ENCODE measurements at regions not wholly inside any gene's neighbourhood (a gene's known extent, or its start where the extent isn't known, plus 50 kb on each side); places are given as distances from the start of the nearest gene placed in this dataset.

GRCh38 chr3:116916836-116917235 is 207.3 kb downstream of the TUSC7 start:
- TF ChIP-seq CTCF (conservative IDR thresholded peaks at IDR 0.05; ENCODE audit: low read depth in 2 of 2) (no peak), NANOG (IDR thresholded peaks at IDR 0.05; ENCODE audit: borderline replicate concordance) (no peak), EZH2 (IDR thresholded peaks at IDR 0.05; ENCODE audit: low read depth, unreplicated experiment) (no peak), EZH2phosphoT487 (IDR thresholded peaks at IDR 0.05; ENCODE audit: unreplicated experiment) (no peak), POLR2AphosphoS5 (IDR thresholded peaks at IDR 0.05; ENCODE audit: low read depth) (no peak)

Data from GM23338 (cell line).